K562 (cell line): ENCODE measurements at regions not wholly inside any gene's neighbourhood (a gene's known extent, or its start where the extent isn't known, plus 50 kb on each side); places are given as distances from the start of the nearest gene placed in this dataset.

ENCODE experiments used
- ATAC-seq: fragments of 200-7000 bp; cut with Tn5 transposase; 3 replicates; pipeline ENCODE4 v1.9.1; 2020; ENCODE audit warnings: moderate library complexity
- BruUV-seq: library from RNA; stranded (reverse); fragments of 400-500 nt; replicated peaks from 2 replicates; lab custom pipeline; 2021; lab: Mats Ljungman, UMichigan
- CTCF ChIA-PET: fragments of 300-600 bp; formaldehyde crosslinking; extraction: SDS; loops from one replicate; lab custom pipeline; 2021; ENCODE audit warnings: low intra/inter-chr PET ratio; lab: Yijun Ruan, JAX
- POLR2A ChIA-PET: fragments of 300-600, 350-650 bp; sonication (Branson Sonifier 250); formaldehyde crosslinking; extraction: SDS; loops from one replicate; lab custom pipeline; 2021; ENCODE audit warnings: antibody characterized with exemption, inconsistent platforms; lab: Yijun Ruan, JAX
- DNase-seq, 4 experiments: peaks; one replicate each; pipeline versions ENCODE4 v3.0.0 to v3.0.0-alpha.2; 2011 to 2018; ENCODE audit warnings: low spot score in 3 of 4, mixed read lengths in 3 of 4; ENCODE audit errors: extremely low read depth in 1 of 4
- FAIRE-seq: peaks from 2 replicates; lab custom pipeline; 2011; peaks lifted over from hg19 to GRCh38; lab: Jason Lieb, UNC
- H2AFZ ChIP-seq: 2 replicates; pipeline ENCODE4 v1.6.0; 2011; ENCODE audit warnings: low read depth, low read length, control low read depth, inconsistent platforms
- H3K27ac ChIP-seq: fragments of 200-600 bp; 3 replicates; pipeline ENCODE4 v1.8.0; 2011; ENCODE audit warnings: low read depth, mild to moderate bottlenecking, control low read depth, inconsistent platforms, low read length, moderate library complexity, mixed read lengths; ENCODE audit errors: extremely low read depth
- H3K27me3 ChIP-seq, 2 experiments: fragments of 300-600 bp in 1 of 2; 2 replicates in 1 of 2; 3 replicates in 1 of 2; pipeline versions ENCODE4 v1.6.0 to v1.8.0; 2011; ENCODE audit warnings: inconsistent platforms in 2 of 2, low read length in 2 of 2, mild to moderate bottlenecking in 1 of 2, mixed read lengths in 1 of 2, moderate library complexity in 1 of 2; ENCODE audit not compliant: control insufficient read depth in 2 of 2, insufficient read depth in 2 of 2
- H3K36me3 ChIP-seq: fragments of 300-600 bp; 3 replicates; pipeline ENCODE4 v1.8.0; 2011; ENCODE audit warnings: mild to moderate bottlenecking, low read length, inconsistent platforms; ENCODE audit not compliant: control insufficient read depth, insufficient read depth
- H3K4me1 ChIP-seq, 2 experiments: fragments of 200-600 bp in 1 of 2; replicated peaks in 1 of 2; 2 replicates in 1 of 2; 3 replicates in 1 of 2; pipeline versions ENCODE4 v1.5.1 to v1.8.0; 2011; ENCODE audit warnings: inconsistent platforms in 2 of 2, low read length in 2 of 2, mild to moderate bottlenecking in 1 of 2, mixed read lengths in 1 of 2, moderate library complexity in 1 of 2; ENCODE audit not compliant: control insufficient read depth in 2 of 2, insufficient read depth in 2 of 2
- H3K4me2 ChIP-seq: 2 replicates; pipeline ENCODE4 v1.6.1; 2011; ENCODE audit warnings: low read length, control low read depth, inconsistent platforms, mixed read lengths; ENCODE audit not compliant: insufficient read depth
- H3K4me3 ChIP-seq: fragments of 200-600 bp; sonication (generic), shearing (Covaris generic); 2 replicates; pipeline ENCODE4 v1.5.1; 2016; ENCODE audit warnings: control low read depth, inconsistent platforms
- H3K79me2 ChIP-seq: fragments of 200-600 bp; 3 replicates; pipeline ENCODE4 v1.8.0; 2011; ENCODE audit warnings: low read length, inconsistent platforms; ENCODE audit not compliant: control insufficient read depth, insufficient read depth
- H3K9ac ChIP-seq, 2 experiments: 2 replicates each; pipeline versions ENCODE4 v1.6.0 to v1.6.1; 2011; ENCODE audit warnings: low read depth in 2 of 2, low read length in 2 of 2, control low read depth in 1 of 2, inconsistent platforms in 1 of 2, mild to moderate bottlenecking in 1 of 2, mixed read lengths in 1 of 2; ENCODE audit not compliant: insufficient read depth in 1 of 2
- H3K9me1 ChIP-seq: one replicate; pipeline ENCODE4 v1.6.0; 2011; ENCODE audit warnings: inconsistent platforms, mild to moderate bottlenecking, low read length, moderate library complexity; ENCODE audit not compliant: control insufficient read depth, insufficient read depth
- H3K9me3 ChIP-seq: replicated peaks from 2 replicates; pipeline ENCODE4 v1.5.1; 2011; ENCODE audit warnings: low read depth, low read length, inconsistent platforms; ENCODE audit not compliant: control insufficient read depth, insufficient read depth
- H4K20me1 ChIP-seq: replicated peaks from 2 replicates; pipeline ENCODE4 v1.6.1; 2011; ENCODE audit warnings: low read length, inconsistent platforms, mixed read lengths; ENCODE audit not compliant: control insufficient read depth, insufficient read depth
- ARHGAP35 ChIP-seq: fragments of 450-650 bp; IDR thresholded peaks from 2 replicates; pipeline ENCODE4 v1.6.1; 2018; ENCODE audit not compliant: partially characterized antibody
- ARID2 ChIP-seq: fragments of 450-650 bp; IDR thresholded peaks from 2 replicates; pipeline ENCODE4 v1.6.1; 2017; ENCODE audit warnings: antibody characterized with exemption, mild to moderate bottlenecking
- BCOR ChIP-seq: fragments of 450-650 bp; IDR thresholded peaks from 2 replicates; pipeline ENCODE4 v1.6.1; 2016
- CCNT2 ChIP-seq: IDR thresholded peaks from 2 replicates; pipeline ENCODE4 v1.6.1; 2011; ENCODE audit warnings: borderline replicate concordance, low read depth, mild to moderate bottlenecking, moderate library complexity, mixed read lengths, low read length; ENCODE audit not compliant: insufficient read length; ENCODE audit errors: extremely low read depth
- ELK3 ChIP-seq: fragments of 450-650 bp; formaldehyde crosslinking; IDR thresholded peaks from 2 replicates; pipeline ENCODE4 v1.4.0; 2020; ENCODE audit warnings: mild to moderate bottlenecking
- FOXA3 ChIP-seq, 2 experiments: fragments of 450-650 bp in 1 of 2; sonication (generic) in 1 of 2; formaldehyde crosslinking; IDR thresholded peaks in 1 of 2; conservative IDR thresholded peaks in 1 of 2; 2 replicates each; pipeline versions ENCODE4 v1.4.0 to v1.8.0; 2020 to 2022; ENCODE audit warnings: mild to moderate bottlenecking in 2 of 2, missing genetic modification reagents in 1 of 2
- HNRNPUL1 ChIP-seq: fragments of 200-400 bp; formaldehyde crosslinking; IDR thresholded peaks from 2 replicates; pipeline ENCODE4 v1.6.1; 2017; ENCODE audit warnings: low read length
- MEF2D ChIP-seq: conservative IDR thresholded peaks from 2 replicates; pipeline ENCODE4 v1.6.1; 2016; ENCODE audit warnings: low read depth, missing genetic modification characterization, missing compliant biosample characterization
- MTA2 ChIP-seq: fragments of 450-650 bp; IDR thresholded peaks from 2 replicates; pipeline ENCODE4 v1.6.1; 2016; ENCODE audit warnings: low read depth
- RBM39 ChIP-seq: fragments of 200-400 bp; formaldehyde crosslinking; optimal IDR thresholded peaks from 2 replicates; pipeline ENCODE3; 2018; ENCODE audit warnings: low read depth, low read length
- SMAD2 ChIP-seq: fragments of 150-350 bp; IDR thresholded peaks from 2 replicates; pipeline ENCODE4 v1.6.1; 2014; ENCODE audit warnings: low read depth, mild to moderate bottlenecking, low read length
- SRSF3 ChIP-seq: fragments of 200-400 bp; formaldehyde crosslinking; IDR thresholded peaks from 2 replicates; pipeline ENCODE4 v1.6.1; 2016; ENCODE audit warnings: mild to moderate bottlenecking, low read length, moderate library complexity; ENCODE audit not compliant: insufficient read depth
- ZNF551 ChIP-seq: fragments of 250-450 bp; sonication (Bioruptor Pico); IDR thresholded peaks from 2 replicates; pipeline ENCODE4 v1.5.0; 2021; ENCODE audit warnings: mild to moderate bottlenecking, moderate library complexity
- WGBS: fragments of 100-300 bp; shearing (Covaris generic); methylation state at CpG from one replicate; pipeline ENCODE4 v1.1.6; 2016; ENCODE audit warnings: low coverage, mixed read lengths; ENCODE audit not compliant: insufficient coverage; ENCODE audit errors: missing lambda C conversion rate; 5-methylcytosine and 5-hydroxymethylcytosine counted together
- in situ Hi-C: fragments of 300-500 bp; cut with MboI; formaldehyde crosslinking; loops from 4 replicates; pipeline ENCODE4 v1.15.0; 2018; ENCODE audit warnings: inconsistent platforms, mixed read lengths
- intact Hi-C: fragments of 100-400 bp; cut with micrococcal nuclease; formaldehyde crosslinking; loops from 2 replicates; pipeline ENCODE4 v1.14.2; 2022

DNA sequence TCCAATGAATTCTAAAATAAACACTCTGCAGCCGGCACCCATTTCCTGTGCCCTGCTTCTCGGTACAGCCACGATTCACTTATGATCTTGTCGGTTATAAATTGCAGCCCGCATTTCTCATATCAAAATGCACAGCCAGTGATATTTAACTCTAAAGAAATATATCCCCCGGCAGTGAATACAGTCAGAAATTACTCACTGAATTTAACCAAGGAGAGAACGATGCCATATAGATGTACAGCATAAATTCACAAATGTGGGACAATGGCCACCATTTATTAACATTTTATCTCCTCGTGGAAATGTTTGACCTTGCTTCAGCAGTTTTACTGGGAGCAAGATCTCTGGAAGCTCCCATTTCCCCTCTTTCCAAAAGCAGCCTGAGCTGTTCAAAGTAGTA lies 1517.8 kb downstream of the BRD1 start:
- in situ Hi-C loops, result no loop called here
- intact Hi-C loops, result no loop called here
- BruUV-seq, result no TSS peak
- H3K4me2 ChIP-seq, result no peak overlapping the region
- no peaks in the 10 kb centered on the region for H3K79me2 ChIP-seq
- no peaks in the 10 kb centered on the region for H3K27me3 ChIP-seq
- no peak for ATAC-seq
- CTCF ChIA-PET, result no interaction called here
- no peaks in the 10 kb centered on the region for H3K9me1 ChIP-seq
- H3K4me3 ChIP-seq, result no peak overlapping the region
- 0% methylated on average over 8 of the region's 8 CpGs for WGBS
- no peak for TF ChIP-seq ZNF551 (CRISPR knock-in tag)
- no peak for TF ChIP-seq ARHGAP35
- no peak for TF ChIP-seq MEF2D
- TF ChIP-seq SRSF3, result no peak
- TF ChIP-seq SMAD2, result no peak
- no peak for TF ChIP-seq HNRNPUL1
- TF ChIP-seq MTA2, result no peak
- no peak for TF ChIP-seq CCNT2
- no peak for TF ChIP-seq ELK3 (CRISPR knock-in tag)
- no peak for TF ChIP-seq FOXA3 (CRISPR knock-in tag; conservative IDR thresholded peaks at IDR 0.05 in 1 of 2, IDR thresholded peaks at IDR 0.05 in 1 of 2)
- no peak for TF ChIP-seq ARID2
- TF ChIP-seq RBM39, result no peak
- no peak for TF ChIP-seq BCOR
- POLR2A ChIA-PET, result no interaction called here
- H2AFZ ChIP-seq, result no peak overlapping the region
- no peaks in the 10 kb centered on the region for H3K4me1 ChIP-seq
- no peaks in the 10 kb centered on the region for H3K36me3 ChIP-seq
- H3K9ac ChIP-seq, result no peak overlapping the region
- FAIRE-seq, result no peak
- no peaks in the 10 kb centered on the region for H4K20me1 ChIP-seq
- no peak for DNase-seq
- H3K9me3 ChIP-seq, result no peaks in the 10 kb centered on the region
- H3K27ac ChIP-seq, result no peak overlapping the region
